Muscle of arm (tissue), 1 donor: ENCODE measurements at regions not wholly inside any gene's neighbourhood (a gene's known extent, or its start where the extent isn't known, plus 50 kb on each side); places are given as distances from the start of the nearest gene placed in this dataset.
A peak's percentile ranks its signal among the peaks of the same experiment; 100 is the strongest.

Experiments used
- DNase-seq: peaks from one replicate; pipeline ENCODE4 v3.0.0-alpha.2; 2013

- peak; percentile 83 for DNase-seq
Measured at GRCh38 chr9:693201-694091, 148.1 kb upstream of the DMRT1 start.

GRCh38 chr9:694092-694402 lies 147.4 kb upstream of the DMRT1 start:
- DNase-seq, result no peak

- no peak for DNase-seq
Measured at GRCh38 chr9:694403-695154, 146.9 kb upstream of the DMRT1 start.

GRCh38 chr9:695252-695651 lies 146.2 kb upstream of the DMRT1 start:
- DNase-seq, result no peak

GRCh38 chr9:696332-697323 lies 144.9 kb upstream of the DMRT1 start:
- no peak for DNase-seq

GRCh38 chr9:698276-698675 lies 143.2 kb upstream of the DMRT1 start:
- DNase-seq, result no peak

GRCh38 chr9:698954-699353 lies 142.5 kb upstream of the DMRT1 start:
- DNase-seq, result no peak

- DNase-seq, result no peak
Measured at GRCh38 chr9:699396-699795, 142.1 kb upstream of the DMRT1 start.

- no peak for DNase-seq
Measured at GRCh38 chr9:700365-701282, 140.9 kb upstream of the DMRT1 start.

GRCh38 chr9:703392-703791 lies 138.1 kb upstream of the DMRT1 start:
- no peak for DNase-seq

- no peak for DNase-seq
Measured at GRCh38 chr9:706073-706472, 135.4 kb upstream of the DMRT1 start.

GRCh38 chr9:706606-707459 lies 134.7 kb upstream of the DMRT1 start:
- DNase-seq, result no peak

- DNase-seq, result no peak
Measured at GRCh38 chr9:708182-708550, 133.3 kb upstream of the DMRT1 start.

GRCh38 chr9:708551-709432 lies 132.7 kb upstream of the DMRT1 start:
- DNase-seq, result no peak

- no peak for DNase-seq
Measured at GRCh38 chr9:710951-711745, 130.3 kb upstream of the DMRT1 start.

- no peak for DNase-seq
Measured at GRCh38 chr9:711761-712553, 129.5 kb upstream of the DMRT1 start.

- DNase-seq, result no peak
Measured at GRCh38 chr9:712643-713042, 128.9 kb upstream of the DMRT1 start.
